GM12892 (cell line): ENCODE measurements at regions not wholly inside any gene's neighbourhood (a gene's known extent, or its start where the extent isn't known, plus 50 kb on each side); places are given as distances from the start of the nearest gene placed in this dataset.

Experiments used
- DNase-seq: peaks from one replicate; pipeline ENCODE4 v3.0.0; 2011; ENCODE audit not compliant: insufficient read length
- FAIRE-seq: peaks from 2 replicates; lab custom pipeline; 2011; peaks lifted over from hg19 to GRCh38; lab: Jason Lieb, UNC
- POLR2A ChIP-seq: IDR thresholded peaks from 2 replicates; pipeline ENCODE4 v1.6.1; 2011; ENCODE audit warnings: low read depth, low read length, control low read depth
- POLR2AphosphoS5 ChIP-seq: IDR thresholded peaks from 2 replicates; pipeline ENCODE4 v1.6.1; 2011; ENCODE audit warnings: low read depth, low read length, control low read depth
- TAF1 ChIP-seq: IDR thresholded peaks from 2 replicates; pipeline ENCODE4 v1.6.1; 2011; ENCODE audit warnings: low read depth, mild to moderate bottlenecking, control low read depth, low read length, borderline replicate concordance

- no peak for FAIRE-seq
Measured at GRCh38 chr15:62964251-62964650, 78.3 kb upstream of the TPM1 start.

GRCh38 chr15:62966294-62967078, 76.1 kb upstream of the TPM1 start:
- FAIRE-seq (no peak), DNase-seq (no peak)
- TF ChIP-seq TAF1 (no peak), POLR2AphosphoS5 (no peak), POLR2A (no peak)

More at GRCh38 chr15:62964251-62964650, 78.3 kb upstream of the TPM1 start:
- TF ChIP-seq POLR2AphosphoS5 (no peak), TAF1 (no peak)
- DNase-seq, result no peak

- TF ChIP-seq TAF1 (no peak), POLR2A (no peak), POLR2AphosphoS5 (no peak)
- FAIRE-seq (no peak), DNase-seq (no peak)
Measured at GRCh38 chr15:62968699-62969098, 73.8 kb upstream of the TPM1 start.

GRCh38 chr15:62969442-62970089, 73.0 kb upstream of the TPM1 start:
- FAIRE-seq, result no peak
- DNase-seq, result no peak
- TF ChIP-seq POLR2A (no peak), POLR2AphosphoS5 (no peak), TAF1 (no peak)

- no peak for FAIRE-seq
Measured at GRCh38 chr15:62972814-62973213, 69.7 kb upstream of the TPM1 start.

GRCh38 chr15:62975515-62975914, 67.0 kb upstream of the TPM1 start:
- FAIRE-seq, result no peak
- TF ChIP-seq POLR2A (no peak), TAF1 (no peak), POLR2AphosphoS5 (no peak)
- no peak for DNase-seq

More at GRCh38 chr15:62972814-62973213, 69.7 kb upstream of the TPM1 start:
- DNase-seq, result no peak
- TF ChIP-seq TAF1 (no peak), POLR2A (no peak), POLR2AphosphoS5 (no peak)

GRCh38 chr15:62976301-62976881, 66.2 kb upstream of the TPM1 start:
- no peak for TF ChIP-seq POLR2AphosphoS5
- no peak for TF ChIP-seq TAF1
- no peak for TF ChIP-seq POLR2A
- no peak for DNase-seq
- FAIRE-seq, result no peak

GRCh38 chr15:62977952-62978811, 64.4 kb upstream of the TPM1 start:
- DNase-seq, result no peak
- TF ChIP-seq POLR2AphosphoS5 (no peak), POLR2A (no peak), TAF1 (no peak)
- no peak for FAIRE-seq

GRCh38 chr15:62979252-62979651, 63.3 kb upstream of the TPM1 start:
- FAIRE-seq, result no peak
- no peak for DNase-seq
- TF ChIP-seq POLR2A, result no peak
- no peak for TF ChIP-seq TAF1
- no peak for TF ChIP-seq POLR2AphosphoS5

- FAIRE-seq (no peak), DNase-seq (no peak)
- TF ChIP-seq TAF1 (no peak), POLR2AphosphoS5 (no peak), POLR2A (no peak)
Measured at GRCh38 chr15:62981071-62981470, 61.5 kb upstream of the TPM1 start.

GRCh38 chr15:62983956-62984355, 58.6 kb upstream of the TPM1 start:
- no peak for FAIRE-seq
- DNase-seq, result no peak
- TF ChIP-seq POLR2AphosphoS5 (no peak), POLR2A (no peak), TAF1 (no peak)

- TF ChIP-seq TAF1 (no peak), POLR2AphosphoS5 (no peak), POLR2A (no peak)
- DNase-seq (no peak), FAIRE-seq (no peak)
Measured at GRCh38 chr15:62985768-62986167, 56.8 kb upstream of the TPM1 start.

- FAIRE-seq (no peak), DNase-seq (no peak)
- TF ChIP-seq POLR2A (no peak), TAF1 (no peak)
Measured at GRCh38 chr15:62986948-62987347, 55.6 kb upstream of the TPM1 start.
